ENCODE measurements at regions not wholly inside any gene's neighbourhood (a gene's known extent, or its start where the extent isn't known, plus 50 kb on each side); places are given as distances from the start of the nearest gene placed in this dataset.
"Not testable (repeated sequence)": the region's sequence is repeated elsewhere in the genome, so short reads cannot be mapped to it uniquely, and the experiment has no call there.

DNA sequence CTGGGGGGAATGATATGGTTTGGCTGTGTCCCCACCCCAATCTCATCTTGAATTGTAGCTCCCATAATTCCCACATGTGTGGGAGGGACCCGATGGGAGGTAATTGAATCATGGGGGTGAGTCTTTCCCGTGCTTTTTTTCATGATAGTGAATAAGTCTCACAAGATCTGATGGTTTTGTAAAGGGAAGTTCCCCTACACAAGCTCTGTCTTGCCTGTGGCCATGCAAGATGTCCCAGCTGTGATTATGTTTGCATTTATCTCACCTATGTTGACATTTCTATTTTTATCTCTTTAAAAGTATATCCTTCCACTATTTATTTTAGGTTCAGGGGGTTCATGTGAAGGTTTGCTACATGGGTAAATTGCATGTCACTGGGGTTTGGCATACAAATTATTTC lies 323.9 kb upstream of the GLI3 start:
- no peak for DNase-seq

DNA sequence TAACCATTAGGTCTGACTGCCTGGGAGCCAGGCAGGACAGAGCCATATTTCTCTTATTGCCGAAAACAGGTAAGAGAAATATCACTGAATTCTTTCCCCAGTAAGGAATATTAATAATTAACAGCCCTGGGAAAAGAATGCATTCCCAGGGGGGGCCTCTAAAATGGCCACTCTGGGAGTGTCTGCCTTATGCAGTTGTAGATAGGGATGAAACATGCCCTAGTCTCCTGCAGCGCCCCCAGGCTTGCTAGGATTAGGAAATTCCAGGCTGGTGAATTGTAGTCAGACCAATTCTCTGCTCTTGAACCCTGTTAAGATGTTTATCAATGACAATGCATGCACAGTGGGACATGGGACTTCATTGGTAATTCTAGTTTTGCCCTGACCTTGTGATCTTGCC lies 317.9 kb upstream of the GLI3 start:
- not testable (repeated sequence) for DNase-seq

DNA sequence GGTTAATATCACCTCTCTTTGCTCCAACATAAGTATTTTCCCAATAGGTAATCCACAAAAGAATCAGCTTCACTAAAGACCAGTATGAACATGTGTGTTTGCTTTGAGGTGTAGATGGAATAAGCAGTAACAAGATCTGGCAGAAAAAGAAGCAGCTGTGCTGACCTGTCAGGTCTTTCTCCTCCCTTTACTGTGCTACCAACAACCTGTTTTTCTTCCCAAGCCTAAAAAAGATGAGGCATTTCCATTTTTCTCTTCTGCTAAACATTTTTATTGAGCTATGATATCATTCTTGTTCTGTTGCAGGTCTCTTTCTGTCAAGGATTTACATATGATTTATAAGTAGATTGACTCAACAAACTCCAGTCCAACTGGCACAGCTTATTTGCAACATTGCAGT lies 315.2 kb upstream of the GLI3 start:
- no peak for DNase-seq

DNA sequence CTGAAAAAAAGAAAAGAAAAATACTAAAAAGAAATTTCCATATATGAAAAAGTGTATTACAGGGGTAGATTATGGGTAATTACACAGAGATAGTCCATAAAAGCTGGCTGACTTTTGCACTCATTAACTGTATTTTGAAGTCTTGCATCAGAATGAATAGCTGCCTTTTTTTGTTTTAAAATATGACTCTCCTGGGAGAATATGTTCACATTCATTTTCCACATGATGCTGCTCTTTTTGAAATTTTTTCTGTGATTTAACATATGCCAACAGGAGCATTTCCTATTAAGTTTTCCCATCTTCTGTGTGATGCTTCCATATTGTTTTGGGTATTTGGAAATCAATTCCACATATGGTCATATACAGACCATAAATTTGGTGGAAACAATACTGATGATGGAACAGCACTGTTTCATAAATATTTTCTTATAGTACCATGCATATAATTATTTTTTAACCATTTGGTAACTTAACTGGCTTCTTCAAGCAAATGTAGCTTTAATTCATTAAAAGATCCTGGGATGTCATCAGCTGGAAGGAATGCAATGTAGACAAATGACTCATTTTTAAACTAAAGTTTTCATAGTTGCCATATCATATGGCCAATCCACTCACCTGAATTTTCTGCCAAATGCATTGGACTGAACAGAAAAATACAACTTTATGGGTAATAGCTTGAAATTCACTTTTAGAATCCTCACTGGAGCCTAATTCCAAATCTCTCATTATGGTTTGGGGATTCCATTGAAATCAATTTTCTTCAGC lies 313.9 kb upstream of the GLI3 start:
- no peak for DNase-seq

DNA sequence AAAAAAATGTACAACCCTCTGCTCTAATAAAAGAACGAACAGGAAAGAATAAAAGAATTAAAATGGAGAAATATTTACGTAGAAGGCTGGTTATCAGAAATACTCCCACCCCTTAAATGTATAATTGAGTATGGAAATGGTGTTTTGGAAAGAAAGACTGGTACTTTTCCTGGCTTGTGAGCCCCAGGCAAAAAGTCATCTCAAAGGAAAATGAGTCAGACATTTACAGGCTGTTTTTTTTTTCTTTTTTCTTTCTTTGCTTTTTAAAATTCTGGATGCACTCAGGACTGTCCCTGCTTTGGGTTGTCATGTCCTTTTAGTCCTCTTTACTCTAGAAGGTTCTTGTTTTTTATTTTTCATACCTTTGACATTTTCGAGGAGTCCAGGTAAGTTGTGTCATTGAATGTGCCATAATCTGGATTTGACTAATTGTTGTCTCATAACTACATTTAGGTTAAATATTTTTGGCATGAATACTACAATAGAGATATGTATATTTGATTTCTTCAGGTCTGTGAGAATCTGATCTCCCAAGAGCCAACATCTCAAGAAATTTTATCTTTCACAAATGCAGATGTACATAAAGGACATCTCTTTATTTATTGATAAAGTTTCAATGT lies 313.0 kb upstream of the GLI3 start:
- no peak for DNase-seq

DNA sequence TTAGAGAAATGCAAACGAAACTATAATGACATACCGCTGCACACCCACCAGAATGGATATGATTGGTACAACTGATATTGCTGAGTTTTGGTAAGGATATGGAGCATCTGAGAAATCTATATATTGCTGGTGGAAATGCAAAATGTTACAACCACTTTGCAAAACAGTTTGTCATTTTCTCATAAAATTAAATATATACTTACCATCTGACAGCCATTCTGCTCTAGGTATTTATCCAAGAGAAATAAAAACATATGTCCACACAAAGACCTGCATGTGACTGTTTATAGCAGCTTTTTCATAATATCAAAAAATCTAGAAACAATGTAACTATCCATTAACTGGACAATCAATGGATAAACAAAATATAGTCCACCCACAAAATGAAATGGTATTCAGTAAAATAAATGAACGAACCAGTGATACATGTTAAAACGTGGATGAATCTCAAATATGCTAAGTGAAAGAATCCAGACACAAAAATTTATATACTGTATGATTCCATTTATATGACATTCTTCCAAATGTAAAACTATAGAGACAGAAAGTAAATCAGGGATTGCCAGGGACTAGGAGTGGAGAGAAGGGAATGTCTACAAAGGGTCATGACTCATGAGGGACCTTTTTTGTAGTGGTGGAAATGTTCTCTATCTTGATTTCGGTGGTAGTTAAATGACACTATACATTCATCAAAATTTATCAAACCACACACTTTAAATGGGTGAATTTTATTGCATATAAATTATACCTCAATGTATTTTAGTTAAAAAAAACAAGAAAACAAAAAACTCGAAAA lies 312.0 kb upstream of the GLI3 start:
- DNase-seq = no peak

DNA sequence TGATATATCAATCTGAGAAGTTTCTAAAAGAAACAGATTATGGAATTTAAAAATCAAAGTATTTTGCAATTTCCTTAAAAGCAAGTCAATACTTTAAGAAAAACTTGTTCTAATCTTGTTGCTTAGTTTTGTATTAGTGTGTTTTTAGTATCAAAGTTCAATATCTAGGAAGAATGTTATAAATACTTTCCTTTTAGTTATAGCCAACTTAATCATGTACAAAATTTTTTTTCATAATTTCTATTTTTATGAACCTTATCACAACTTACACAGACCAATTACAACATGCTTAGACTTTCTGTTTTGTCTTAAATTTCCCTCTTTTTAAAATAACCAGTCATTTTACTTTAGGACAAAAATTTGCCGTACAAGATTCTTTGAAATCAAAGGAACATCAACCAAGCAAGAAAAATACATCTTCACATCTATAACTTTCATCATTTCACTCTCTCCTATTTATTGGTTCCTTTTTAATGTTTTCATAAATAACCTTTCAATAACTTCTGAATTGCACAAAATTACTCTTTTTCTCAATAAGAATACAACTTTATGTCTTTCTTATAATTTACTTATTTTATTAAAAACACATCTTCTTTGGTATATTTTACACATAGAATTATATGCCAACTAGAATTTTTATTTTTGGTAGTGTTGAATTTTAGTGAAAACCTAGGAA lies 308.2 kb upstream of the GLI3 start:
- DNase-seq = no peak

DNA sequence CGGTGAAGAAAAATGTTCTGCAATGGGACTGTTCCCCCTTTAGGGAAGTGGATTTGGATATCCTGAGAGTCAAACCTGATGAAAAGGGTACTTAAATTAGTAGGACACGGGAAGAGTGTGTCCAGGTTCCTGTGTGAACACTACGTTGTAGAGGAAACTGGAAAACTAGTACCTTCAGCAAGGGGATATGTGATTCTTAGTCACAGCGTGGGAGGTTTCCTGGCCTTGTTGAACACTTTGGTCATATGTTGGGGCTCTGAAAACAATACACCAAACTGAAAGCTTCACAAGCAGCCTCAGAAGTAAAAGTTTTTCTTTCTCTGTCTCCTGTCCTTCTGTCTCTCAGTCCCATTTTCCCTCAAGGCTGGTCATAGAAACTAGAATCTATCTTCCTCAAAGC lies 306.9 kb upstream of the GLI3 start:
- DNase-seq = no peak

DNA sequence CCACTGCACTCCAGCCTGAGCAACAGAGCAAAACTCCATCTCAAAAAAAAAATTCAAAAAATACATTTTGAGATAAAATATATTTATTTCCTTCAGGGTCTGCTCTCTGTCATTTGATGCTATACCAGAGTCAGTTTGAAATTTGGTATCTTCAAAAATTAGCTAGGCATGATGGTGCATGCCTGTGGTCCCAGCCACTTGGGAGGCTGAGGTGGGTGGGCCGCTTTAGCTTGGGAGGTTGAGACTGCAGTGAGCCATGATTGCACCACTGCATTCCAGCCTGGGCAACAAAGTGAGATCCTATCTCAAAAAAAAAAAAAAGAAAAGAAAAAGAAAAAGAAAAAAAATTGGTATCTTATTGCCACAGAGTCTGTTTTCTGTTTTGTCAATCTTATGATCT lies 305.4 kb upstream of the GLI3 start:
- not testable (repeated sequence) for DNase-seq

DNA sequence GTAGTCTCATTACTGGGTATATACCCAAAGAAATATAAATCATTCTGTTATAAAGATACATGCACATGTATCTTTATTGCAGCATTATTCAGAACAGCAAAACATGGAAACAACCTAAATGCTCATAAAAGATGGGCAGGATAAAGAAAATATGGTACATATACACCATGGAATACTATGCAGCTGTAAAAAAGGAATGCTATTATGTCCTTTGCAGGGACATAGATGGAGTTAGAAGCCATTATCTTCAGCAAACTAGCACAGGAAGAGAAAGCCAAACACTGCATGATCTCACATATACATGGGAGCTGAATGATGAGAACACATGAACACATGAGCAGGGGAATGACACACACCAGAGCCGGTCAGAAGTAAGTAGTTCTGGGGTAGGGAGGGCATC lies 297.4 kb upstream of the GLI3 start:
- DNase-seq = no peak

DNA sequence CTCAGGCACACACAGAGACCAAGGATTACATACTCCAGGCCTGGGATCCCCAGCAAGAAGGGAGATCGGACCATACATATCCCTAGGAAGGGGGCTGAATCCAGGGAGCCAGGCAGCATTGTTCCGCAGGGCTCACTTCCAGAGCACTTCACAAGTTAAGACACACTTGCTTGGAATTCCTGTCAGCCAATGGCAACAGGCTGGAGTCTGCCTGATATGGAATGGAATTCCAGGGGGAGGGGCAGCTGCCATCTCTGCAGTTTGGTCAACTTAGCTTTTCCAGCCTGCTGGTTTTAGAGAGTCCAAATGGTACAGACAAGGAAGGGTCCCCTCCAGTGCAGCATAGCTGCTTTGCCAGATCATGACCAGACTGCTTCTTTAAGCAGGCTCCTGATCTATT lies 290.0 kb upstream of the GLI3 start:
- DNase-seq = no peak

DNA sequence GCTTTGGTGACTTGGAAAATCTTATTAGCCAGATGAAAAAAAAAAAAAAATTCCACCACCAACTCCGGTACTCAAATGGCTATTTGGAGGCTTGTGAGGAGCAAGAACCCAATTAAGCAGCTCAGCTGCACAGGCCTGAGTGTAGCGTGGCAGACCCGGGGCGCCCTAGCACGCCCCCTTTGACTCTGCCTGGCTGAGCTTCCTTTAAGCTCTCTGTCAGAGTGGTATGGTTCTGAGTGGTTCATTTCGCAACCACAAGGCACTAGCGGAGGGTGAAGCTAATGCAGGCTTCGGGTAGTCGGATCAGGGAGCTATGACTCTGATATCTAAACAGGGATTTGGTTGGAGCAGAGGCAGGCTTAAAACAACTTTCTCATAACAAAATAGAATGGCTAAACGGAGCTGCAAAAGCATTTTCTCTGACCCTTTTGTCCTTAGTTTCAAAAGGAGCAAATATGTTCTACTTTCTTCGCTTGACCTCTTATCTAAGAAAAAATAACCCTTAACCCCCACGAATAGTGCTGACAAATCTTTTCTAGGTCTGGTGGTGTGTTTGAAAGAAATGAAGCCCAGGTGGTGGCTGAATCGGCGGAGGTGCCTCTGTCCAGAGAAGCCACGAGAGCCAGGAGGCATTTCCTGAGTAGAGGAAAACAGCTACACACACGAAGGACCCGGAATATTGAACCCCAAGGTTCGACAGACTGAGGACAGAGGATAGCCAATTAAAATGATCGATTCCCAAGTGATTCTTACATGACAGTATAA lies 285.4 kb upstream of the GLI3 start:
- peak; percentile 51 for DNase-seq

DNA sequence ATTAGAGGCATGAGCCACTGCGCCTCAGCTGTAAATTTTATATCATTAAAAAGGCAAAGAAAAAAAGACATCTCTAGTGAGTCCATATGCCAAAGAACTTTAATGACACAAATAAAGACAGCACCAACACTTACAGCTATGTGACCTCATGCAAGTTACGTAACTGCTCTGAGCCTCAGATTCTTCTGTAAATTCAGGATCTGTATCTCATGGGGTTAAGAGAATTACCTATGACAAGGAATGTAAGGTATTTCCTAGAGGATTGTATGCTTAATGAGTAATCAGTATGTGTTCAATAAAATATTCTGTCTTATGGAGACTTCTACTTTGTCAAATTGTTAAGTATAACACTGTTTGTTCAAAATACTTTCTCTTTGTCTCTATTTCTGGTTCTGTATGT lies 274.0 kb upstream of the GLI3 start:
- no peak for DNase-seq

DNA sequence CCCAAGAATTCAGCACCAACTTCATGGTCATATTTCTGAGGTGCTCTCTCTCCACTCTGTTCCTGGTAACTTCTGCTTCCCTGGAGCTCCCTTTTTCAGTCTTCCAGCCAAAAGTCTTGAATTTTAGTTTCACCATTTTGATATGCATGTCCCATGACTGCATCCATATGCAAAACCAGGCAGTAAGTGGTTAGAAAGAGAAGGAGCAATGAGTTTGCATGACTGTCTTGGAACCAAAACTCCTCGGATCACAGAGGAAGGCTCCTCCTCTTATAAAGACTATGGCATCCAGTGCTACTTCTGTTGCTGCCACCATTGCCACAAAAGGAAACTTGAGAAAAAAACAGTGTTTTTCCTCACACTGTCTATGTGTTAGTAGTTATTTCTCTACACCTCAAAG lies 269.1 kb upstream of the GLI3 start:
- DNase-seq = no peak

DNA sequence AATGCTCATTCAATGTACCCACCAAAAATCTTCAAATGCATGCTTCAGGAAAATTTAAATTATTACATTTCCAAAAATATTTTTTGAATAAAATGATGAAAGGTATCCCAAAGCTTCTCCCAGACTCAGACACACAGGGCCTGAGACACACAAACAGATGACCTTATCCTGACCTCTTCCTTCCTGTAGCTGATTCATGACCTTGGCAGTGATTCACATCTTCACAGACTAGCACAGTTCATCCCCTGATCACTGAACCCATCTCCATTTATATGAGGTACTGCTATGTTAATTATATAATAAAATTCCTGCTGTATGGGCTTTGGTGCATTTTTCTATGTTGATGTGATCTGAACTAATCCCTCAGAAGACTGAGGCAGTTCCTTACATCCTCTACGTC lies 265.0 kb upstream of the GLI3 start:
- no peak for DNase-seq

DNA sequence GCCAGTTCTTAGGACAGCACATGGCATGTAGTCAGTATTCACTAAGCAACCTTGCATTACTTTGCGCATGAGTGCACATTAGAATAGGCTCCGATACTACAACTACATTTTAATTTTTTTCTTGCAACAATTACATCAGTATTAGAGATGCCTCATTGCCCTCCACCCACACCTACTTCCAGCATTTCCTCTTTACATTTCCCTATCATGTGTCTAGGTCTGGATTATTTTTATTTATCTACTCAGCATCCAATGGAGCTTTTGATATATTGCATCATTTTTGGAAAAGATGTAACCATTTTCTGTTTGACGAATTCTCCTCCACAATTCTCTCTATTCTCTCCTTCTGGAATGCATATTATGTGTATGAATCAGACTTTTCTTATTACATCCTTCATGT lies 258.2 kb upstream of the GLI3 start:
- no peak for DNase-seq

DNA sequence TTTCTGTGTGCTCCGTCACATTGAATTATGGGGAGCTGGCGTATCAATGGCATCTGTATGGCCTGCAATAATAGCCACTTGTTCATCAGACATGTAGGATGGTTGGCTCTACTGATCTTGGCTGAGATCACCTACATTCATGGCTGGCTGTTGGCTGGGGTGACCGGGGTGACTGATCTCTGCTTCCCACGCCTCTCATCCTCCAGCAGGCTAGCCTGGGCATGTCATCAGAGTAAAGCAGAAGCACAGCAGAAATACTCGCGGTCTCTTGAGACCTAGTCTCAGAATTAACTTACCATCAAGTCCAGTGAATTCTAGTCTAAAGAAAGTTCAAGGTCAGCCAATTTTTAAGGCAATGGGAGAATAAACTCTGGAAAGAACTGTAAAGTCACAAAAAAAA lies 257.7 kb upstream of the GLI3 start:
- DNase-seq = no peak

DNA sequence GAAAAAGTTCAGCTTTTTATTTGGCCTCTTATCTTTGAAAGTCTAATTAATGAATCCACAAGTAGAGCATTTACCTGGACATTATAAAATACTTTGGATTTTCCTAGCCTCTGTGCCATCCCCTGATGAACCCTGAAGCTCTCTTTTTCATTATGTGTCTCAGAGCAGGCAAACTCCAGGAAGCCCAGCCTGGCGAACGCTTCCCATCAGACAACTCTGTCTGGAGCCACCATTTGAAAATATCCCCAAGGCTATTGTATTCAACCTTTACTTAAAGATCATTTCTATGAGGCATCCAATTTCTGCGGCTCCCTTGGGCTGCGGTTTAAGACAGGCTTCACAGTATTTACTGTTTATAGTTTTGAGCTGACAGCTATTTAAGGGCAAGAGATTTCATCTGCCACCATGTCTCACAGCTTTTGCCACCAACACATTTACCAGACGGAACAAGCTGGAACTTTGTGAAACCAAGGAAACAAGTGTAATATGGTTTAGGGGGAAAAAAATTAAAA lies 257.2 kb upstream of the GLI3 start:
- DNase-seq = no peak

DNA sequence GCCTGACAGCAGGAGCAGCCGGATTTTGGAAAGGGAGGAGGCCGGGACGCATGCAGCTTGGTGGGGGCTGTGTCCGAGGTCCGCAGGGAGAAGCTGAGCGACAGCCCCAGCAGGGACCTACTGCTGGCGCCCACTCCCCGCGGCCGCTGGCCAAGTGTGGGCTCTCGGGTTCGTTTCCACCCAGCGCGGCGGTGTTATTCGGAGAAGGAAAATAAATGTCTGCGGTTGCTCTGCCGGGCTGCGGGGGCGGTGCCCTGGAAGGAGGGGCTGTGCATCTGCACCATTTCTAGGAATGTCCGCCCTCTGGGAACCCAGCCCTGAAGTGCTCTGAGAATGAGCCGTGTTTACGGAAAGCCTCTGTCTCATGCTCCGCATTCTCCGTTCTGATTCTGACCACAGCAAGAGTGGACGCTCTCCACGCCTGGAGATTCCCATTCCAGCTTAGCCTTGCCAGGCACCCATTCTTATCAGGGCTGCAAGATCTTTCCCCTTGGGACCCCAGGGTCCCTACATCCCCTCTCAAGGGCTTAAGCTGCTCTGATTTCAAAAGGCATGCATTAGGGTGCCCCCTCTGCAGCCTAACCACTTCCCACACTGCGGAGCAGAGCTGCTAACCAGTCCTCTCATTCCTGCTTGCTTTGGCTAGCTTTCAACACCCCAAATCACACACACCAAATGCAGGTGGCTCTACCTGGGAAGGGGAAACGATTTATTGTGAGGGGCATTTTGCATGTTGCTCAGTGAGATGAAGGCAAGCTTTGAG lies 256.6 kb upstream of the GLI3 start:
- DNase-seq = peak; percentile 30

DNA sequence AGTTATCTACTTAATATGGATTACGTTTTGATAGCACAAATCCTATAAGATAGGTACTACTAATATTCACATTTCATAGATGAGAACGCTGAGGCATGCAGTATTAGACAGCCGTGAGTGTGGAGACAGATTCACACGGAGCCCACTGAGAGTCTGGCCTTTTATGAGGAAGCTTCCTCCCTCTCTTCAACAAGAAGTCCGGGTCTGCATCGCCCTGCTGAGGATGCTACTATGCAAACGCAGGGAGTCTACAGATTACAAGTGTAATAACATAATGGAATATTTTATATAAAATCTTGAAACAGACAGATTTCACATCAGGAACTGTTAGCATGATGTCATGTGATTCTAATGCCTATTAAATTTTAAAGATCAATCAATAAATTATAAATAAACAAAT lies 255.9 kb upstream of the GLI3 start:
- no peak for DNase-seq

DNA sequence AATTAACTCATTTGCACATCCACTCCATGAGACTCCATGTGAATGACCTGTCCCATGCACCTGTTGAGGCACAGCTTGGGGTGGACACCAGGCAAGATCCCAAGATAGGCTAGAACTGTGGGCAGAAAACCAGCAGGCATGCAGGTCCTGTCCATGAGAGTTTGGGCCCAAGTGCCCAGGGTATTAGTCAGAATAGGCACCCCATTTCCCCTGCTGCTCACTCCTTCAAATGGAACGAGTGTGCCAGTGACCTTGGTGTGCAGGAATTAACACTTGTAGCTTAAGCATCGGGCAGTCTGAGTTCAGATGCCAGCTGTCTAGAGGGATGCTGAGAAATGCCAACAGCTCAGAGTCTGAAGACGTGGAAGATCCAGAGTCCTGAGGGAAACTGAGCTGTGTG lies 254.1 kb upstream of the GLI3 start:
- no peak for DNase-seq

DNA sequence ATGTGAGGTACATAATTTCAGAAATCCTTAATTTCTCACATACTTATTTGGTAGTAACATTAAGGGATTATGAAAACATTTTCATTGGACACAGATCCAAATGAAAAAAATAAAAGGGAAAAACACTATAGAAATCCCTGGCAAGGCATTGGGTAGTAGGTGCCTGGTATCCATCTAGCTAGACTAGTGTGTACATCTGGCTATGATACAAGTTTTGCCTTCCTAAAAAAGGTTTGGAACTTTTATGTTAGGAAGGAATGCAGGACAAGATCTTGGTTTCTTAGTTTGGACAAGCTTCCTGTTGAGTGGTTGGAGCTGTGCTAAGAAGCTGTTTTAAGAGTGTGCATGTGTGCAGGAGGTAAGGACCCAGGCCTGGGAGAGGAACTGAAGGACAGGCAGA lies 252.3 kb upstream of the GLI3 start:
- no peak for DNase-seq
